ENCODE measurements at regions not wholly inside any gene's neighbourhood (a gene's known extent, or its start where the extent isn't known, plus 50 kb on each side); places are given as distances from the start of the nearest gene placed in this dataset.

DNA sequence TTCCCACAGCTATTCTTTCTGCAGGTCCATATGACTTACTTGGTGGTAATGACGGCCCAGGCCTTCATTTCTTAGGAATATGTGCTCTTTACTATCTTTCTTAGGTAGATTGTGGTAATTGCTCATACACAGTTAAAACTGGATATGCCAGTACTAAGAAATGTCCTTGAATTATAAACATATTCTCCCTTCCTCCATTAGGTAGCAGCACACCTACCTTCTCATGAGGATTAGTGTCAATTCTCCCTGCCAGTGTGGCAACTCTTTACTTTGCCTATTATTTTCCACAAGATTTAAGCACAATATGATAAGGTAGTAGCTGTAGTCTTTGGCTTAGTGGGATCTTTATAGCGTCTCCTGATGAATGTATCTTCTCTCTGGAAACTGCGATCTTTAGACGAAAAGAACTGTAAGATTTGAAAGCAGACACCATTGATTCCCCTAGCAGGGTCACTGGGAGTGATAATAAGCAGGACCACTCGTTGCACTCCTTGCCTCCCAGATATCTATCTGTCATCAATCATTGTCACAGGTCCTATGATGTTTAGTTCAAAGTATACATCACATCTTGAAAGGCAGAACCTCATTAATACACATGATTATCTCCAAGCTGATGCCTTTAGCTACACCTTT is 1240.7 kb downstream of the C4orf33 start:
- H3K4me2 ChIP-seq = no peak overlapping the region
- DNase-seq (ENCODE audit: low read depth in 1 of 2, low spot score in 1 of 2) = peak in 1 of 2 experiments; percentile 16
- H3K4me3 ChIP-seq = no peak overlapping the region
- H3K9me3 ChIP-seq = no peaks in the 10 kb centered on the region
- ChIA-PET POLR2A (no interaction called here), CTCF (interaction anchor here (1.2 kb wide), 1 partner anchor 227 kb away, joined by 3 read pairs; no protein-coding TSS in a partner anchor)
- 0 out of 6 replicates have a peak, but pooled peaks of 1 of the 2 experiments have one; percentile 36 for ATAC-seq
- no peak for TF ChIP-seq CHD2 (IDR thresholded peaks at IDR 0.05; ENCODE audit: low read length, partially characterized antibody)
- TF ChIP-seq NFE2L2 (conservative IDR thresholded peaks at IDR 0.05; ENCODE audit: low read length) = no peak
- no peak for TF ChIP-seq RARB (CRISPR knock-in tag; IDR thresholded peaks at IDR 0.05)
- TF ChIP-seq, protein P1, sequence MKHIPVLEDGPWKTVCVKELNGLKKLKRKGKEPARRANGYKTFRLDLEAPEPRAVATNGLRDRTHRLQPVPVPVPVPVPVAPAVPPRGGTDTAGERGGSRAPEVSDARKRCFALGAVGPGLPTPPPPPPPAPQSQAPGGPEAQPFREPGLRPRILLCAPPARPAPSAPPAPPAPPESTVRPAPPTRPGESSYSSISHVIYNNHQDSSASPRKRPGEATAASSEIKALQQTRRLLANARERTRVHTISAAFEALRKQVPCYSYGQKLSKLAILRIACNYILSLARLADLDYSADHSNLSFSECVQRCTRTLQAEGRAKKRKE (CRISPR knock-in tag; IDR thresholded peaks at IDR 0.05; ENCODE audit: low read depth) = no peak
- TF ChIP-seq, protein P2, sequence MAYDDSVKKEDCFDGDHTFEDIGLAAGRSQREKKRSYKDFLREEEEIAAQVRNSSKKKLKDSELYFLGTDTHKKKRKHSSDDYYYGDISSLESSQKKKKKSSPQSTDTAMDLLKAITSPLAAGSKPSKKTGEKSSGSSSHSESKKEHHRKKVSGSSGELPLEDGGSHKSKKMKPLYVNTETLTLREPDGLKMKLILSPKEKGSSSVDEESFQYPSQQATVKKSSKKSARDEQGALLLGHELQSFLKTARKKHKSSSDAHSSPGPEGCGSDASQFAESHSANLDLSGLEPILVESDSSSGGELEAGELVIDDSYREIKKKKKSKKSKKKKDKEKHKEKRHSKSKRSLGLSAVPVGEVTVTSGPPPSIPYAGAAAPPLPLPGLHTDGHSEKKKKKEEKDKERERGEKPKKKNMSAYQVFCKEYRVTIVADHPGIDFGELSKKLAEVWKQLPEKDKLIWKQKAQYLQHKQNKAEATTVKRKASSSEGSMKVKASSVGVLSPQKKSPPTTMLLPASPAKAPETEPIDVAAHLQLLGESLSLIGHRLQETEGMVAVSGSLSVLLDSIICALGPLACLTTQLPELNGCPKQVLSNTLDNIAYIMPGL (CRISPR knock-in tag; IDR thresholded peaks at IDR 0.05; ENCODE audit: borderline replicate concordance) = no peak
- TF ChIP-seq CEBPB (IDR thresholded peaks at IDR 0.05) = no peak
- TF ChIP-seq TP53 (CRISPR knock-in tag; IDR thresholded peaks at IDR 0.05) = no peak
- no peak for TF ChIP-seq CBX8 (IDR thresholded peaks at IDR 0.05)
- TF ChIP-seq FOSL2 (IDR thresholded peaks at IDR 0.05) = no peak
- TF ChIP-seq FOSL2 (CRISPR knock-in tag; IDR thresholded peaks at IDR 0.05) = no peak
- no peak for TF ChIP-seq HOXB13 (CRISPR knock-in tag; IDR thresholded peaks at IDR 0.05; ENCODE audit: low read depth)
- no peak for TF ChIP-seq RCOR1 (IDR thresholded peaks at IDR 0.05; ENCODE audit: low read depth, low read length)
- TF ChIP-seq, protein P3, sequence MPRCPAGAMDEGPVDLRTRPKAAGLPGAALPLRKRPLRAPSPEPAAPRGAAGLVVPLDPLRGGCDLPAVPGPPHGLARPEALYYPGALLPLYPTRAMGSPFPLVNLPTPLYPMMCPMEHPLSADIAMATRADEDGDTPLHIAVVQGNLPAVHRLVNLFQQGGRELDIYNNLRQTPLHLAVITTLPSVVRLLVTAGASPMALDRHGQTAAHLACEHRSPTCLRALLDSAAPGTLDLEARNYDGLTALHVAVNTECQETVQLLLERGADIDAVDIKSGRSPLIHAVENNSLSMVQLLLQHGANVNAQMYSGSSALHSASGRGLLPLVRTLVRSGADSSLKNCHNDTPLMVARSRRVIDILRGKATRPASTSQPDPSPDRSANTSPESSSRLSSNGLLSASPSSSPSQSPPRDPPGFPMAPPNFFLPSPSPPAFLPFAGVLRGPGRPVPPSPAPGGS (IDR thresholded peaks at IDR 0.05) = no peak
- TF ChIP-seq EHF (CRISPR knock-in tag; IDR thresholded peaks at IDR 0.05) = no peak
- no peak for TF ChIP-seq RFX5 (IDR thresholded peaks at IDR 0.05)
- H3K27ac ChIP-seq = no peak overlapping the region
- WGBS (ENCODE audit: missing lambda C conversion rate) = 4% methylated on average over 5 of the region's 5 CpGs
- FAIRE-seq = no peak
- H3K4me1 ChIP-seq = no peaks in the 10 kb centered on the region

DNA sequence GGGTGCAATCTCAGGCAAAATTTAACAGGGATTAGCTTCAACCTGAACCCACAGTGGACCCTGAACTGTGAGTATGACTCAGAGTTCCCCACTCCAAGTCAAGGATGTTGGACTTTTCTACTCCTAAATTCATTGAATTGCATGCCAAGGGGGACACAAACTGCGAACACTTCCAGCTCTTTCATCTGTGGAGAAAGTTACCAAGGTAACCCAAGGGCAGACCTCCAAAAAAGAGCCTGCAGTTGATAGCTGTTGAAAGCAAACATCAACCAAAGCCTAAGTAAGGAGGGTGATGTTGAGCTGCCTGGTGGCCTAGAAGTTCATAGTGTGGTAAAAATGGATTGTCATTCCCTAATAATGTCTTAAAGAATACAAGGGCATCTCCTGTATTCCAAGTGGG is 1242.9 kb downstream of the C4orf33 start:
- FAIRE-seq = no peak
- Histone ChIP-seq H3K4me1 (no peaks in the 10 kb centered on the region), H3K4me3 (no peak overlapping the region), H3K27ac (no peak overlapping the region), H3K9me3 (no peaks in the 10 kb centered on the region), H3K4me2 (no peak overlapping the region)
- DNase-seq (ENCODE audit: low read depth in 1 of 2, low spot score in 1 of 2) = no peak
- 9% methylated on average over 1 of the region's 1 CpG for WGBS (ENCODE audit: missing lambda C conversion rate)
- ATAC-seq = no peak
- TF ChIP-seq EP300 (IDR thresholded peaks at IDR 0.05) = no peak
- no peak for TF ChIP-seq RFX5 (IDR thresholded peaks at IDR 0.05)
- TF ChIP-seq CHD4 (IDR thresholded peaks at IDR 0.05; ENCODE audit: borderline replicate concordance) = no peak
- TF ChIP-seq RCOR1 (IDR thresholded peaks at IDR 0.05; ENCODE audit: low read depth, low read length) = no peak
- no peak for TF ChIP-seq HEYL (CRISPR knock-in tag; IDR thresholded peaks at IDR 0.05)
- no peak for TF ChIP-seq MAZ (IDR thresholded peaks at IDR 0.05; ENCODE audit: borderline replicate concordance, low read depth, low read length)
- TF ChIP-seq ZC3H11A (IDR thresholded peaks at IDR 0.05) = no peak
- TF ChIP-seq, protein P4, sequence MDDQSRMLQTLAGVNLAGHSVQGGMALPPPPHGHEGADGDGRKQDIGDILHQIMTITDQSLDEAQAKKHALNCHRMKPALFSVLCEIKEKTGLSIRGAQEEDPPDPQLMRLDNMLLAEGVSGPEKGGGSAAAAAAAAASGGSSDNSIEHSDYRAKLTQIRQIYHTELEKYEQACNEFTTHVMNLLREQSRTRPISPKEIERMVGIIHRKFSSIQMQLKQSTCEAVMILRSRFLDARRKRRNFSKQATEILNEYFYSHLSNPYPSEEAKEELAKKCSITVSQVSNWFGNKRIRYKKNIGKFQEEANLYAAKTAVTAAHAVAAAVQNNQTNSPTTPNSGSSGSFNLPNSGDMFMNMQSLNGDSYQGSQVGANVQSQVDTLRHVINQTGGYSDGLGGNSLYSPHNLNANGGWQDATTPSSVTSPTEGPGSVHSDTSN (IDR thresholded peaks at IDR 0.05) = no peak
- TF ChIP-seq, protein P2 (CRISPR knock-in tag; IDR thresholded peaks at IDR 0.05; ENCODE audit: borderline replicate concordance) = no peak
- TF ChIP-seq CEBPB (IDR thresholded peaks at IDR 0.05) = no peak
- no peak for TF ChIP-seq EHF (CRISPR knock-in tag; IDR thresholded peaks at IDR 0.05)
- TF ChIP-seq, protein P5, sequence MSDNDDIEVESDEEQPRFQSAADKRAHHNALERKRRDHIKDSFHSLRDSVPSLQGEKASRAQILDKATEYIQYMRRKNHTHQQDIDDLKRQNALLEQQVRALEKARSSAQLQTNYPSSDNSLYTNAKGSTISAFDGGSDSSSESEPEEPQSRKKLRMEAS (IDR thresholded peaks at IDR 0.05) = no peak
- TF ChIP-seq POLR2A (IDR thresholded peaks at IDR 0.05; ENCODE audit: low read length) = no peak
- no peak for TF ChIP-seq HDAC2 (IDR thresholded peaks at IDR 0.05)
- TF ChIP-seq RNF2 (IDR thresholded peaks at IDR 0.05; ENCODE audit: borderline replicate concordance, low read depth) = no peak
- no peak for TF ChIP-seq SMC3 (IDR thresholded peaks at IDR 0.05)
- TF ChIP-seq FOSB (CRISPR knock-in tag; IDR thresholded peaks at IDR 0.05) = no peak
- ChIA-PET CTCF (no interaction called here), POLR2A (no interaction called here)

All from A549 (cell line).